ENCODE measurements at regions not wholly inside any gene's neighbourhood (a gene's known extent, or its start where the extent isn't known, plus 50 kb on each side); places are given as distances from the start of the nearest gene placed in this dataset.

GRCh38 chr3:118636841-118637240 is 397.8 kb downstream of the IGSF11 start:
- TF ChIP-seq REST (IDR thresholded peaks at IDR 0.05; ENCODE audit: insufficient read depth in 1 of 2, low read depth in 2 of 2, low read length in 2 of 2) (no peak), FOXP2 (optimal IDR thresholded peaks at IDR 0.05; ENCODE audit: borderline replicate concordance, extremely low read depth, extremely low read length, insufficient read depth) (no peak), POLR2AphosphoS5 (IDR thresholded peaks at IDR 0.05; ENCODE audit: low read depth, low read length) (no peak), SIN3A (IDR thresholded peaks at IDR 0.05; ENCODE audit: borderline replicate concordance, insufficient read depth, low read length) (no peak), TAF1 (IDR thresholded peaks at IDR 0.05; ENCODE audit: borderline replicate concordance, insufficient read depth, low read length) (no peak)

- TF ChIP-seq FOXP2 (optimal IDR thresholded peaks at IDR 0.05; ENCODE audit: borderline replicate concordance, extremely low read depth, extremely low read length, insufficient read depth) = no peak
- no peak for TF ChIP-seq POLR2AphosphoS5 (IDR thresholded peaks at IDR 0.05; ENCODE audit: low read depth, low read length)
- TF ChIP-seq TAF1 (IDR thresholded peaks at IDR 0.05; ENCODE audit: borderline replicate concordance, insufficient read depth, low read length) = no peak
- TF ChIP-seq SIN3A (IDR thresholded peaks at IDR 0.05; ENCODE audit: borderline replicate concordance, insufficient read depth, low read length) = no peak
- TF ChIP-seq REST (IDR thresholded peaks at IDR 0.05; ENCODE audit: insufficient read depth in 1 of 2, low read depth in 2 of 2, low read length in 2 of 2) = no peak
These were observed 396.8 kb downstream of the IGSF11 start for GRCh38 chr3:118637846-118638245.

GRCh38 chr3:118641608-118642007 is 393.0 kb downstream of the IGSF11 start:
- no peak for TF ChIP-seq REST (IDR thresholded peaks at IDR 0.05; ENCODE audit: insufficient read depth in 1 of 2, low read depth in 2 of 2, low read length in 2 of 2)
- no peak for TF ChIP-seq SIN3A (IDR thresholded peaks at IDR 0.05; ENCODE audit: borderline replicate concordance, insufficient read depth, low read length)

DNA sequence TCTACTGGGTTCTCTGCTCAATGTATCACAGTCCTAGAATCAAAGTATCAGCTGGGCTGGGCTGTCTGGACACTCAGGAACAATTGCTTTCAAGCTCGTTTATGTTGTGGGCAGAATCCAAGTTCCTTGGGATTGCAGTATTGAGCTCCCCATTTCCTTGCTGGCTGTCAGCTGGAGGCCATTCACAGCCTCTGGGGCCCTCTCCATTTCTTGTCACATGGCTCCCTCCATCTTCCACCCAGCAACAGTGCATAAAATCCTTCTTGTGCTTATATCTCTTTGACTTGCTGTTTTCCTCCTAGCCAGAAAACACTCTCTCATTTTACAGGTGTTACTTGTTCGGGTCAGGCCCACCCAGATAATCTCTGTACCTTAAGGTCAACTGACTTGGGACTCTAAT is 363.5 kb downstream of the IGSF11 start:
- TF ChIP-seq POLR2AphosphoS5 (IDR thresholded peaks at IDR 0.05; ENCODE audit: low read depth, low read length) = no peak
- no peak for TF ChIP-seq REST (IDR thresholded peaks at IDR 0.05; ENCODE audit: insufficient read depth in 1 of 2, low read depth in 2 of 2, low read length in 2 of 2)
- no peak for TF ChIP-seq SIN3A (IDR thresholded peaks at IDR 0.05; ENCODE audit: borderline replicate concordance, insufficient read depth, low read length)
- TF ChIP-seq FOXP2 (optimal IDR thresholded peaks at IDR 0.05; ENCODE audit: borderline replicate concordance, extremely low read depth, extremely low read length, insufficient read depth) = no peak
- no peak for TF ChIP-seq TAF1 (IDR thresholded peaks at IDR 0.05; ENCODE audit: borderline replicate concordance, insufficient read depth, low read length)

DNA sequence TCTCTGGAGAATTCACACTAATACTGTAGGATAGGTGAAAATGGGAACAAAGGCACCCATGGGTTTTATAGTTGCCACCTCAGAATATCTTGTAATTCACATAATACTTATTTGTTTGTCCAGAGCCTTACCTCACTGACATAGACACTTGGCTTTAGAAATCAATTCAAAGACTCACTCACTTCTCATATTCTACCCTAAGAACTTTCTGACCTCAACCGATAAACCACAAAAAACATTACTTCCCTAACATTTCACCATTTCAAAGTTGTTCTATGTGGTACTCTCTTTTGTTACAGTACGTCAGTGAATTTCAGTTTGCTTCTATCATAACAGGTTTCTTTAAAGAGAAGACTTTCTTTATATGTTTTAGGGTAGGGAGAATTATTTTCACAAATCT is 359.3 kb downstream of the IGSF11 start:
- no peak for TF ChIP-seq POLR2AphosphoS5 (IDR thresholded peaks at IDR 0.05; ENCODE audit: low read depth, low read length)
- TF ChIP-seq SIN3A (IDR thresholded peaks at IDR 0.05; ENCODE audit: borderline replicate concordance, insufficient read depth, low read length) = no peak
- no peak for TF ChIP-seq TAF1 (IDR thresholded peaks at IDR 0.05; ENCODE audit: borderline replicate concordance, insufficient read depth, low read length)
- TF ChIP-seq FOXP2 (optimal IDR thresholded peaks at IDR 0.05; ENCODE audit: borderline replicate concordance, extremely low read depth, extremely low read length, insufficient read depth) = no peak
- TF ChIP-seq REST (IDR thresholded peaks at IDR 0.05; ENCODE audit: insufficient read depth in 1 of 2, low read depth in 2 of 2, low read length in 2 of 2) = no peak

All from PFSK-1 (cell line).